ENCODE measurements at regions not wholly inside any gene's neighbourhood (a gene's known extent, or its start where the extent isn't known, plus 50 kb on each side); places are given as distances from the start of the nearest gene placed in this dataset.

DNA sequence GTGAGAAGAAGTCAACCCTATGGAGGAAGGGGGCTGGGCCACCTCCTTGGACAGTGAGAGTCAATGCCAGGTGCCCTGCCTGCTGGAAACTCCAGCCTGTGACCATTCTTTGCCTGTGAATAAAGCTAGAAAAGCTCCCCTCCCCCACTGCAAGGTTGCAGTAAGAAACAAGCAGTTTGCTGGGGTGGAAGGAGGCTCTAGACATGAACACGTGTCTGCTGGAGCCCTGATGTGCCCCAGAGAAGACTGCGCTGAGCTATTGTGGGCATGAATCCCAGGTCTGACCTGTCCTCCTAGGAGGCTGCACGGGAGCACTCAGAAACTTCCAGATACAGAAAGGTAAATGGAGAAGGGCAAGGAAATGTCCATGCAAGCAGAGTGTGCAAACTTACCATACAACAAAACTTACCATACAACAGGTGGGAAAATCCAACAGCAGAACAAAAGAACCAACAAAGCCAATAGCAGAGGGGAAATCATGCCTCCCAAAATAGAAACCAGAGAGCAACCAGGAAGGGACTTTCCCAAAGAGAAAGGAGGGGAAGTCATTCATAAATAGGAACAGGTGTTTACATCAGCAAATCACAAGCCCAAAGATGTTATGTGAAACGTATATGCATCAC lies 278.7 kb downstream of the BCL2 start:
- Histone ChIP-seq H3K4me2 (ENCODE audit: low read length) (no peak overlapping the region), H2AFZ (ENCODE audit: low read length) (no peak overlapping the region), H4K20me1 (ENCODE audit: insufficient read depth, low read length) (no peaks in the 10 kb centered on the region), H3K36me3 (ENCODE audit: insufficient read depth, low read length) (no peaks in the 10 kb centered on the region), H3K4me3 (ENCODE audit: low read depth, low read length, poor library complexity, severe bottlenecking) (no peak overlapping the region), H3K9me3 (ENCODE audit: low read length) (no peaks in the 10 kb centered on the region), H3K4me1 (ENCODE audit: insufficient read depth, low read length, poor library complexity, severe bottlenecking) (no peaks in the 10 kb centered on the region), H3K9me2 (ENCODE audit: insufficient read depth, low read length) (no peaks in the 10 kb centered on the region), H3K79me2 (ENCODE audit: insufficient read depth, low read depth, low read length) (no peaks in the 10 kb centered on the region), H3K27ac (ENCODE audit: low read depth, low read length, poor library complexity, severe bottlenecking) (no peak overlapping the region)
- POLR2A ChIA-PET, result no interaction called here
- intact Hi-C loops (cut with micrococcal nuclease; ENCODE audit: unreplicated experiment), result no loop called here
- DNase-seq (ENCODE audit: low spot score), result no peak
- BruUV-seq (replicated peaks), result no TSS peak
- CTCF ChIA-PET (ENCODE audit: unreplicated experiment), result no interaction called here
- TF ChIP-seq CTCF (conservative IDR thresholded peaks at IDR 0.05; ENCODE audit: low read length), result no peak
- TF ChIP-seq EZH2phosphoT487 (IDR thresholded peaks at IDR 0.05; ENCODE audit: borderline replicate concordance, low read depth, low read length), result no peak

- intact Hi-C loops (cut with micrococcal nuclease; ENCODE audit: unreplicated experiment), result no loop called here
- DNase-seq (ENCODE audit: low spot score), result no peak
- POLR2A ChIA-PET, result no interaction called here
Measured at GRCh38 chr18:63037491-63037890, 282.1 kb downstream of the BCL2 start.

More at GRCh38 chr18:63037491-63037890, 282.1 kb downstream of the BCL2 start:
- TF ChIP-seq CTCF (conservative IDR thresholded peaks at IDR 0.05; ENCODE audit: low read length) (no peak), EZH2phosphoT487 (IDR thresholded peaks at IDR 0.05; ENCODE audit: borderline replicate concordance, low read depth, low read length) (no peak)
- no peaks in the 10 kb centered on the region for H3K4me1 ChIP-seq (ENCODE audit: insufficient read depth, low read length, poor library complexity, severe bottlenecking)
- H3K9me2 ChIP-seq (ENCODE audit: insufficient read depth, low read length), result no peaks in the 10 kb centered on the region
- no peaks in the 10 kb centered on the region for H4K20me1 ChIP-seq (ENCODE audit: insufficient read depth, low read length)
- H3K27ac ChIP-seq (ENCODE audit: low read depth, low read length, poor library complexity, severe bottlenecking), result no peak overlapping the region
- H3K36me3 ChIP-seq (ENCODE audit: insufficient read depth, low read length), result no peaks in the 10 kb centered on the region
- H2AFZ ChIP-seq (ENCODE audit: low read length), result no peak overlapping the region
- H3K9me3 ChIP-seq (ENCODE audit: low read length), result no peaks in the 10 kb centered on the region
- CTCF ChIA-PET (ENCODE audit: unreplicated experiment), result no interaction called here
- no peak overlapping the region for H3K4me3 ChIP-seq (ENCODE audit: low read depth, low read length, poor library complexity, severe bottlenecking)
- BruUV-seq (replicated peaks), result no TSS peak
- H3K4me2 ChIP-seq (ENCODE audit: low read length), result no peak overlapping the region
- H3K79me2 ChIP-seq (ENCODE audit: insufficient read depth, low read depth, low read length), result no peaks in the 10 kb centered on the region

Data from OCI-LY7 (cell line).